Medulla oblongata (tissue), 1 donor: ENCODE measurements at regions not wholly inside any gene's neighbourhood (a gene's known extent, or its start where the extent isn't known, plus 50 kb on each side); places are given as distances from the start of the nearest gene placed in this dataset.

Experiments
- DNase-seq: peaks from one replicate; pipeline ENCODE4 v3.0.0-alpha.2; 2015; ENCODE audit errors: extremely low spot score

DNA sequence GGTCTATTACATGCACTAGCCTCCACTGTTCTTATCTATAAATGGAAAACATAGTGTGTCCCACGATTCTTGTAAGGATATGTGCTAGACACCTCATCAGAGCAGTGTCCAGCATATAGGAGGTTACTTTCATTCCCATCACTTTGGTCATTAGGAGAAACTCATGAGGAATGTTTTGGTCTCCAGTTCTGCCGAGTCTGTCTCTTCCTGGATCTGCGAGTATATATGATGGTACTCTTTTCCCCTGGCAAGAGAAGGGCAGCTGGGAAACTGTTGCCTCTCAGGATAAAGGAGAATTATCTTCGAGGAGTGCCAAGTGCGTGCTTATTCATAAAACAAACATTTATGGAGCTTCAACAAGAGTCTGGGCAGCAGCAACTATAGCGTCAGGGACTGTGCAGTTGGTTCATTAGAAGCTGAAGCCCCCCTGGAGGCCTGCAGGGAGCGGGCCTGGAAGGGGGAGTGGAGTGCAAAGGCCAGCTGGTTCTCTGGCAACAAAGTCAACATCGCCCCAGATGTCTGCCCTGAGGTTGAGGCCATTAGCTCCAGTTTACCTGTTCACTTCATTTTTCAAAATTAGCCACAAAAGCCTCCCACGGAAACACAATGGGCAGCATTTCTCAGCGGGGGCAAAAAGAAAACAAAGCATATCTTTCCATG lies 811.9 kb downstream of the MAFB start:
- no peak for DNase-seq

DNA sequence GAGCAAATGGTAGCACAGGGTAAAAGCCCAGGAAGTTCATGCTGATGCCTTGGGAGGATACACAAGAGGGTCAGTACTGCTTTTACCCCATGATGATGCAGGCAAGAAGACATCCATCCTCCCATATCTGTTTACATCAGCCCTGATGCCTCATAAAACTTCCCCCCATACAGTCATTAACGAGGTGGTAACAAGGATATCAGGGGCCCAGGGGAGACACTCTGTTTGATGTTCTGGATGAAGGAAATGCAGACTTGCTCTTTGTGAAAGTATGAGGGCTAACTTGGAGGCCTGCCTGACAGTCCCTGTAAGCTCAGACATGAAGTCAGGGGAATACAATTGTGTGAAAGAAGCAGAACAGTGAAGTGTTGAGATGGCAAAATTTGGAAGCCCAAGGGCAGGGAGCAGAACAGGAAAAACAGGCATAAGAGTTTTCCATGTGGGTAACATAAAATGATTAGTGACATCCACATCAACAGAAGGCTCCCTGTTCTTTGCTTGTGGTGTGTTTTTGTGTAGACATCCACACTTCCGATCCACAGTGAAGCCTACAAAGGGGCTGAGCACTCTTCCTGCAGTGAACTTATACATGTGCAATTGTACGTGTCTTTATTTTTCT lies 813.4 kb downstream of the MAFB start:
- no peak for DNase-seq

DNA sequence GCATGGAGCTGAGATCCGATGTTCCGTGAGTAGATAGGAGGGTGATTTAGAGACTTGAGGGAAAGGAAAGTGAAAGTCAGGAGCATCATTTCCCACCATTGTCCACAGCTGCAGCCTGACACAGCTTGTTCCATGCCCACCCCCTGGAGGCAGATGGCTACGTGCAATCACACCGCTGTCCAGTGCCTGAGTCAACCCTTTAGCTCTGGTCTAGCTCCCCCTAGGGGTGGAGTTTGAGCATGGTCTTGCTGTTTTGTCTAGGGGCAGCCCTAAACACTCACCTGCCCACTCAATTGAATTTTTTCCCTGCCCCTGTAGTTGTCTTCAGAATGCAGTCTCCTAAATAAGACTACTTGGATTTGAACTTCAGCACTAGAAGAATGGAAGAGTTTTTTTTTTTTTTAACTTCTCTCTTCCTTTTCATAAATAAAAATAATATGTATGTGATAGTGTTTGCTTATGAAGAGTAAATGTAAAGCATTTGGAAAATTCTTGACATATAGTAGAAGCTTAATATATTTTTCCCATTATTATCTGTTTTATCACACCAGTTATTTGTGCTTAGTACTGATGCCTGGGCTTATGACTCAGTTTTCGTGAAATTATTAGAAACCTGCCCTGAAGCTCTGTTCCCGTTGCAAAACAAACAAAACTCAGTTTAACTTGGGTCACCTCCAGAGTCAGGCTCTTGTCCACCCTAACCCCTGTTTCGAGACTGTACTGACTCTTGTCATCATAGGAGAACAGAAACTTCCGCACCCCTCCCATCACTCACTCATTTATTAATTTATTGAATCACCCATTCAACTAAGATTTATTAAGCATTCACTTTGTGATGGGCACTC lies 814.8 kb downstream of the MAFB start:
- peak; percentile 86 for DNase-seq

DNA sequence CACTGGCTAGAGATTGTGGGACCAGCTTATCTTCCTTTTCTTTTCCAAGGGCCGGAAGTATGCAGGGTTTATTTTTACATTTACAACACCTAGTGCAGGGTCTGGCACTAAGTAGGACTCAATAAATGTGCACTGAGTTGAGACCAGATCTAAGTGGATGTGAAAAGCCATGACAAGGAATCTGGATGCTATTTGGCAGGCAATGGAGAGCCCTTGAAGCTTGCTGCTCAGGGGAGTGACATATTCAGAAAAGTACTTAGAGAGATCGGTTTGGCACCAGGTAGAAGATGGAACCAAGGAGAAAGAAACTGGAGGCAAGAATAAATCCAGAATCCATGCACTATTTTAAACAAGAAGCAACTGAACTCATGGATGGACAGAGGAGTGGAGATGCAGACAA lies 815.8 kb downstream of the MAFB start:
- no peak for DNase-seq

DNA sequence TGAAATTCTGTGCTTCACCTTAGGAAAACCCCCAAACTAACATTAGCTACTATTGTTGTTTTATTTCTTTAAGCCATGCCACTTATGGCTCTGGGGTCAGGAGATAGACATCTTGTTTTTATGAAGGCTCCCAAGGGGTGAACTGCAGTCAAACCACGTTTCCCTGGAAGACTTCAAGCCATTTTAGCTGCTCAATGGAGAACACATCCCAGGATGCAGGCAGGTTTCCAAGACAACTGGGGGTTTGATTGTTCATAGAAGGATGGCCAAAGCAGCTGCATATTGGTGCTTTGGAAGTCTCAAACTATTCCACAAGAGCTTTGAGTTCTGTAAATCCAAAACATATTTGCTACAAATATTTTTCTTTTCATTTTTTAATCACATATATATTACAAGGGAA lies 818.0 kb downstream of the MAFB start:
- peak; percentile 13 for DNase-seq

DNA sequence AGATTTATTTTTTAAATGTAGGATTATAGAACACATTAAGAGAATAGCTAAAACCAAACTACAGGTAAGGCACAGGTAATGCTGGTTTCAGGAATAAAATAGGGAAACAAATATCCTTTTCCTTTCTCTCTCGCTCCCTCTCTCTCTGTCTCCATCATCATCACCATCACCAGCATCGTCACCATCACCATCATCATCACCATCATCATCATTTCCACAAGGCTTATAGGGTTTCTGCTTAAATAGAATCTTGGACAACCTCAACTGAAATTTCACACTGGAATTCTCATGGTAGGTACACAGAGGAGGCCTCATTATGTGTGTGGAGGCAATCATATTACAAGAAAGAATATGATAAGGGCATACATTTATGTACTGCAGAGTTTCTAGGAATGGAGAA lies 823.6 kb downstream of the MAFB start:
- DNase-seq = no peak

DNA sequence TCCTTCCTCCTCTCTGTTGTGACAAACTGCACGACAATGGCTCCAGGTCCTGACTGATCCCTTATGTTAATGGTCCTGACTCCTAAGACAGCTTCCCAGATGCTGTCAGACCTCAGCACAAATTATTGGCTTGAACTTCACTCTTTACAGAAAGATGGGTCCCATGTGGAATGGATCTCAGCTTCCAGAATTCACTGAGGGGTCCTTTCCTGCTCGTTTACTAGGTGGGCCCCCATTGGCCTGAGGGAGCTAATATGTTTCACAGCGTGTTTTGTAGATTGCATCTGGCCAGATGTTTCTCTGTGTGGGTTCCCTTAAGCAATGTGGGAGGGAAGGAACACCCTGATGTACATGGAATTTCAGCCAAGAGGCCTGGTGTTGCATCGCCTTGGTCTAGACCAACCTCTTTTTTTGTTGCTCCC lies 826.6 kb downstream of the MAFB start:
- no peak for DNase-seq

DNA sequence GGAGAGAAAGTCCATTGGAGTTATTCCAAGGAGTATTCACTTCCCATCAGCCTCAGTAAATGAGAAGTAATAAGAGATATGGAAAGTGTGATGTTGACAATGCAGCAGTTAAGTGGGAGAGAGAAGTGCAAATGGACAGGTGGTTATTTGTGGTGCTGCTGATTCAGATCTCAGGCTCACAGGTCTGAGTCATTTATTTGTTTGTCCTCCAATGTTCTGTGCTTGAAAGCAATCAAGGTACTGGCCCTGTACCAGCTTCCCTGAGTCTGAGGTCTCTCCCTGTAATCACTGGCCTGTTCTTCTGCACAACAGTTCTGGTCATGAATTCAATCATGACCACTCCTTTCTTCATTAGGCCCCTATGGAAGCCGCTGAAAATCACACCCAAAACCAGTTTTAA lies 827.7 kb downstream of the MAFB start:
- DNase-seq = no peak

DNA sequence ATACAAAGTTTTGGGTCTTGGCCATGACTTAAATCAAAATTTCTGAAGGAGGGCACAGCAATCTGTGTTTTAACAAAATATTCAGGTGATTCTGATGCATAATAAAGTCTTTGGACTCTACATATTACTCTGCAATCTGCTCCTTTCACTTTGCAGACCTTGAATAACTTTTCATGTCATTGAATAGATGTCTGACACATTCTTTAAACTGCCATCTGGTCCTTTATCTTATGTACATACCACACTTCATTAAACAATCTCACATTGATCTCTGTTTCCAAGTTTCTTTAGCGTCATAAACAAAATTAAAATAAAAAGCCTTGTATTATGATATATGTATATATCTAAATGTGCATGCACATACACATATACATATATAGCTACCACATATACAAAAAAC lies 831.2 kb downstream of the MAFB start:
- no peak for DNase-seq

DNA sequence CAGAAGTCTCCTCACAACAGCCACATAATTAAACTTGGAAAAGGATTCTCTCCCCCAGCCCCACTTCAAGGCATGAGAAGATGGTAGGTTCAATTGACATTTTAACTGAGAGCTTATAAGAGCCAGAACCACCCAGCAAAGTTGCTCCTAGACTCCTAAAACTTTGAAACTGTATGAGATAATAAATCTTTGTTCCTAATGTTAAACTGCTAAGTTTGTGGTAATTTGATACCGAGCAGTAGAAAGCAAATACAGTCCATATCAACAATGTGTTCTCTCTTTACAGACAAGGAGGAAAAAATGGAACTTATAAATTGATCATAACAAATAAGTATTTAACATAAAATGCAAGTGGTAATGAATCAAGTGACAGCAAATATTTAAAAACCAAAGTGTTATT lies 831.8 kb downstream of the MAFB start:
- DNase-seq = no peak

DNA sequence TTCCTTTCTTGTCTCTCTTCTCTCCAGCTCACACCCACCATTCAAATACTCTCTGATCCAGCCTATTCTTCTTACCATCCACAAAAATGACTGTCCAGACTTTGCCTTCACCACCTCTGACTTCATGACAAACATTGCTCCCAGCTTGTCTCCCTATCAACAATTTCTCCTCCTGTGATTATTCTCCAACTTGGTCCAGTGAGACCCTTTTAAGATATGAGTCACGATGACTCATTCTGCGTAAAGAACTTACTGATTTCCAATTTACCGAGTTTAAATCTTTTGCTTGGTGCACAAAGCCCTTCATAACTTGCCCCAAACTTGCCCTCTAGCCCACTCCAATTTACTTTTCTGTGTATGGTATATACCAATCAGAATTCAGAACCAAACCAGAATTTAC lies 833.2 kb downstream of the MAFB start:
- DNase-seq = no peak

DNA sequence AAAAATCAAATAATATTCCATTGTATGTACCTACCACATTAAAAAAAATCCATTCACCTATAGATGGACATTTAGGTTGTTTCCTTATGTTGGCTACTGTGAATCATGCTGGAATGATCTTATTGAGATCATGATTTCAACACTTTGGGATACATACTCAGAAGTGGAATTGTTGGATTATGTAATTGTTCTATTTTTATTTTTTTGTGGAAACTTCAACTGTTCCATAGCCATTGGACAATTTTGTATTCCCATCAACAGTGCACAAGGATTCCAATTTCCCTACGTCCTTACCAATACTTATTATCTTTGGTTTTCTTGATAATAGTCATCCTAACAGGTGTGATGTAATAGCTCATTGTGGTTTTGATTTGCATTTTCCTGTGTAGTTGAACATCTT lies 834.0 kb downstream of the MAFB start:
- DNase-seq = no peak

DNA sequence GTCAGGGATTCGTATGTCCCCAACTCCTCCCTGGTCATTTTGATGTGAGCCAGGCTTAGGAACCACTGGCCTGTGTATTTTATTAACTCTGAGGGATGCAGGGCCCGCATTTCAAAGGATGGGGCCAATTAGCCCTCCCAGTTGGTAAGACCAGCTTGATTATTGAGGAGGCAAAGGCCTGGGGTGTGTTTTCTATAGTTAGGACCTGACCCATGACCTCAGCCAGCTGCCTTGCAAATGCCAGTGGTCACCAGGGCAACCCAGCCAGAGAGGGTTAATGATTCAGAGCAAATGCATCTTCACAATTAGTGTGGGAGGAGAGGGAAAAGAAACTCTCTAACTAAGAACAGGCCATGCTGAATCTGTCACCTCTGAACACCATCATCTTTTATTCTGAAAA lies 835.4 kb downstream of the MAFB start:
- no peak for DNase-seq

DNA sequence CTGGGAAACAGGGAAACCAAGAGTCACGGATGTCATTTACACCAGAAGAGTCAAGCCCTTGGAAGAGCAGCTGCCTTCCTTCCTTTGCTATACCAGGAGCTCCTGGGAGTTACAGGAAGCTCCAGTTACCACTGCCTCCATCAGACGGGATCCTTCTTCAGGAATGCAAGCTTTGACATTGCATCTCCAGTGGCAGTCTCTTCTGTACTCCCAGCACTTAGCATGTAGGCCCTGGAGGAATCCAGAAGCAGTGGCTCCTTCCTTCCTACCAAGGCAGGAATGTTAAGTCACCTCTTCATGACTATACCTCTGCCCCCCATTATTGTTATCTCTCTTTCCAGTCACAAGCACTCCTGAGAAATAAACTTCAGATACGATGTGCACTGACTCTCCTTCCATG lies 836.0 kb downstream of the MAFB start:
- DNase-seq = no peak

DNA sequence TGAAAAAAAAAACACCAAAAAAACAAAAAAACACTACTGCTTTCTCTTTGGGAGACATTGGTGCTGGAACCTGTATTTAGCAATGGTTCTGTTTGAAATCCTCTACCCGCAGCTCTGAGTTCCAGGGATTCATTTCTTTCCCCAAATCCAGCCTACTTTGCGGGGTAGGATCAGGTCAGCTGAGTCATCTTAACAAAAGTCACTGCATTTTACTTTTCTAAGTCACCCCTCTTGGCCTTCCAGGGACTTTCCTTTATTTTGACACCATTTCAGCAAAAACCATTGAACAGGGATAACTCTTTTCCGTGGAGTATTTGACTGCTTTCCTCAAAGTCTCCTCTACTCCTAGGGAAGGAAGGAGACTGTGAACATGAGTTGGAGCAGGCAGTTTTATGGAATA lies 837.6 kb downstream of the MAFB start:
- DNase-seq = no peak

DNA sequence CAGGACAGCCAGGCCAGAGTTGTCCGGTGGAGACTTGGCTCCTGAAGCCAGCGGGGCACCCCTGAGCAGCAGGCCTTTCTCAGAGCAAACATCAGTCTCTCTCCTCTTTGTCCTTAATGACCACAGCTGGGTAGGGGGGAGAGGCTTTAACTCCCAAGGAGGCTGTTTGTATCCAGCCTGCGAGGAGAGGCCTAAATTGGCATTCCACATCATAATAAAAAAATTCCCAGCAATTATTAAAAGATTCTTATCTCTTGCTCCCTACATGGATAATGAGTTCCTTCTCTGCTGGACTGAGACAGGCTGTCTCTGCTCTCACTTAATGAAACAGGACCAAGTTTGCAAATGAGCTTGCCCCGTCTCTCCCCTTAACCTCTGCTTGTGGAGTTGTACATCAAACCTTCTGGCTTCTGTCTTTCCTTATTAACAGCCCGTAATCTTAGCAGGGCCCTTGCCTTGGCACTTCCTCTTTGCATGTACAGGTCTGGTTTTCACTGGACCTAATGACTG lies 838.2 kb downstream of the MAFB start:
- DNase-seq = peak; percentile 6

DNA sequence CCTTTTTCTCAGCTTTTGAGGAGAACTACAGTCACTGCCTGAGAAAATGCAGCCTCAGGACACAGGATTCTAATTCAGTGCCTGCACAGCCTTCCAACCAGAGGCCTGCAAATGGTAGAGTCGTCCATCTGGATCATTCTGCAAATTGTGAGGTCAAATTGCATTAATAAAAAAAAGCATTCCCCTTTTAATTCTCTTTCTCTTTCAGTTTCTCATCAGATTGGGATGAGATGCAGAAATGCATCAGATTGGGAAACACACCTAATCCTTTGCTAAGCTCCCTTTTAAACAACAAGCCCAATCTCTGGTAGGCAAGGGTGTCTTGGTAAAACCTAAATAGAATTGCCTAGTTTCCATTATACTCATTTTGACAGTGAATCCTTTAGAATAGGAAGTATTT lies 838.8 kb downstream of the MAFB start:
- DNase-seq = no peak

DNA sequence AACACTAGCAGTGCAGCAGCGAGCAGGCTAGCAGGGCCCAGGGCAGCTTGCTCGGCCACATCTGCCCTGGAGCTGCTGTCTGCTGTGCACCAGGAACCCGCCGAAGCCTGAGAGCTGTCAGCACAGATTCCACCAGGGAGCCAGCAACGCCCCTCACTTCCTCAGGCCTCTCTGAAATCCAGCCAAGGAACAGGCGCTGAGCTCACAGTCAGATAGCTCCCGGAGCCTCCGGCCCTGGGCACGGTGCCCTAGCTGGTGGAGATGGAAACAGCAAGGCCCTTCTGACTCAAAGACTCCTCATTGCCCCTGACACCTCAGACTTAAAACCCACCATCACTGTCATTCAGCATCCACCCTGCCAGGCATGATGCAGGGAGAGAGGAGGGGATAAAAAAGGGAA lies 839.4 kb downstream of the MAFB start:
- peak; percentile 67 for DNase-seq

DNA sequence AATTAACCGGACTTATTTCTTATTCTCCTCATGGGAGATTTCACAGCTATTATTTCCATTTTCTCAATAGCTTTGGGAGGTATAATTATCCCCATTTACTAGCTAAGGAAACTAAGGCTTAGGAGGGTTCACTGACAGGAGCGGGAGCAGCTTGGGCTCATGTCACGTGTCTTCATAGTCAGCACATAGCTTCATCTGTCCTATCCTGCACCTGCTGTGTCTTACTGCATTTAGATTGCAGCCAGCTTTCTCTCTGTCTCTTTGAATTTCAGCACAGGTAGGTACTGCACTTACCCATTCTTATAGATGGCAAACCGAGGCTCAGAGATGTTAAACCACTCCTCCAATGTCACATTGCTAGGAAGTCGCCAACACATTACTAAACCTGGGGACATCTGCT lies 839.9 kb downstream of the MAFB start:
- DNase-seq = no peak

DNA sequence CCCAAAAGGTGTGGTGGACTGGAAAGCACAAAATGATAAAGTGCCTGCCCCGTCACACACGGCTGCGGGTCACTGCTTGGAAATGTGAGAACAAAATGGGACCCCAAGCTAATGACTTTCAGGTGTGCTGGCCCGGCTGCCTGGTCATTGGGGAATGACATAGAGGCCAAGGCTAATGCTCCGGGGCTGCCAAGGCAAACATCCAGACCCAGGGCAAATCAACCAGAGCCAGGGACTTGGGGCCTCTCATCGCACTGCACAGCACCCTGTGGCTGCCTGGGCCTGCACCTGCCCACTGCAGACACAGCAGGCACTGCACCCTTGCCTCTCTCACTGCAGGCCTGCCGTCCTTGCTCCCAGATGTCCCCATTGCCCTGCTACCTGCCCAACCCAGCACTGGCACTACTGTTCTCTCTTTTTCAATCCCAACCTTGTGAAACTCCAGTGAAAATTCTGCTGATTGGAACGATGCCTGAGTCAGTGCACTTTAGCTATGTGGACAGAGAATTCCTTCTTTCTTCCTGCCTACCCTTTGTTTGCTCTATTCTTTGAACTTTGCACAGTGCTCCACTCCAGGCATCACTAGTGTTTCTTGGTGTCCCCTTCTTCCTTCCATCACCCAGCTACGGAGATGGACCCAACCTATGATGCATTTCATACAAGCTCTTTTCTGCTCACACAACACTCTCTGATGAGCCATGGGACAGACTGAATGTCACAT lies 849.5 kb downstream of the MAFB start:
- no peak for DNase-seq

DNA sequence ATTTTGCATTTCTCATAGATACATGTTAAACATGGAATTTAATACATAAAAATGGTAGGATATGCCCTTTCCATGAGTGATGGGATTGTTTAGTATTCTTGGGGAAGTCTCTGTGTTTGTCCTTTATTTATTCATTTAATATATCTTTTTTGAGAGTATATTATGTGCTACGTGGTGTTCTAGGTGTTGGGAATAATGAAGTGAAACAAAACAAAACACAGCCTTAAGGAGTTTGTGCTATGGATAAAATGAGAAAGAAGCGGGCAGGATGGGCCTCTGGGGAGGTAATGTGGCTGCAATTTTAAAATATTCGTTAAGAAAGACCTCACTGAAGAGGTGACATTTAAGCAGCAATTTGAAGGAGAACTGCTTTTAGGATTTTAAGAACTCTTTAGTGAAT lies 851.5 kb downstream of the MAFB start:
- no peak for DNase-seq

DNA sequence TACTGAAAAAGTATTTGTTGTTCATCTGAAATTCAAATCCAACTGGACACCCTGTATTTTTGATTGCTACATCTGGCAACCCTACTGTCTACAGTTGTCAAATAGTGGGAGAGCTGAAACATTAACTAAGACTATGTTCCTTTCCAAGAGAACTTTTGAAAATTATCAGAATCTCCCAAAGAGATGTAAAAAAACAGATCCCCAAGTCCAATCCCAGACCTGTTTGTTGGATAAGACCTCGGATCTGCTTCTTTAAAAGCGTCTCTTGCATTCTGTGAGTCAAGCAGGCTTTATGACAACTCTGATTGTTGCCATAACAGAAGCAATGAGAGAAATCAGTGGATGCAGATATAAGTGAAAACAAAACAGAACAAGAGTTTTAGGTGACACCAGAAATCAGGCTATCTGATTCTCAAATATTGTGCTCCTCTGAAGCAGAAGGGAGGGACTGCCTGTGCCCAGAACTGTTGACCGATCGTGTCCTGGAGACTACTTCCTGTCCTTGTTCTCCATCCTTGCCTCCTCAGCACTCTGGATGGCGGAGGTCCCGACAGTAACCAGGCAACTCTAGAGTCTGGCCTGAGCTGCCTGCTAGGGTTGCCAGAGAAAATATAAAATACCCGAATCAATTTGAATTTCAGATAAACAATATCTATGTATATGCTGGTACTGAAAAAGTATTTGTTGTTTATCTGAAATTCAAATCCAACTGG lies 853.8 kb downstream of the MAFB start:
- peak; percentile 38 for DNase-seq
